NOMO-1 treated with DMSO at 0.1 percent for 48 hours (cell line): ENCODE measurements at regions not wholly inside any gene's neighbourhood (a gene's known extent, or its start where the extent isn't known, plus 50 kb on each side); places are given as distances from the start of the nearest gene placed in this dataset.

Experiments used
- DNase-seq: peaks from one replicate; lab custom pipeline; 2025; ENCODE audit not compliant: unreplicated experiment; lab: John Stamatoyannopoulos, UW

DNA sequence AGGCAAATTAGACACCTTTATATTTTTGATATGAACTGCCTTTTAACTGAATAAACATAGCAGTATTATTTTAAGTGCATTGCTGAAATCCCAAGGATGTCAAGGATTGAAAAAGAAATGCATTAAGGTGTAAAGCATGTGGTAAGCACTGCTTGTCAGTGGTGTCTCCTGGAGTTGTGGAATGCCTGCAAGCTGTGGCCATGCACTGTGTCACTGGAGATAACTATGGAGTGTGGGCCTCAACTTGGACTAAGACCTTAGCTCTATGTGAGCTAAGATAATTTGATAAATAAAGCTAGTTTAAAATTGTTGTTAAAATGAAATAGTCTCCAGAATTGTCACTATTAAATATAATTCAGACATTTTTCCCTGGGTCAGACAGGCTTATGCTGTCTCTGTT is 156.6 kb upstream of the OPRM1 start:
- DNase-seq: no peak

DNA sequence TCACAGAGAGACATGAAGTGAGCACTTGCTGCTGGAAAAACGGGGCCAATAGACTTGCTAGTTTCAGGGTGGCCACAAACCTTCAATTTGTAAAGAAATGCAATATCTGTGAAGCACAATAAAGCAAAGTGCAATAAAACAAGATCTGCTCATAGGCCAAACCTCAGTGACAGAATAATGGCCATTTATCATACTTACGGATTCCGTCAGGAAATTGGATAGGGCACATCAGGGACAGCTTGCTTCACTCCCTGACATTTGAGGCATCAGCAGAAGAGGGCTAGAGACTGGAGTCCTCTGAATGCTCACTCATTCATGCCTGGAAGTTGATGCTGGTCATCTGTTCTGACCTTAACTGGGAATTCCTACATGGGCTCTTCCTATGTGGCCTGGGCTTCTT is 165.5 kb upstream of the OPRM1 start:
- no peak for DNase-seq

DNA sequence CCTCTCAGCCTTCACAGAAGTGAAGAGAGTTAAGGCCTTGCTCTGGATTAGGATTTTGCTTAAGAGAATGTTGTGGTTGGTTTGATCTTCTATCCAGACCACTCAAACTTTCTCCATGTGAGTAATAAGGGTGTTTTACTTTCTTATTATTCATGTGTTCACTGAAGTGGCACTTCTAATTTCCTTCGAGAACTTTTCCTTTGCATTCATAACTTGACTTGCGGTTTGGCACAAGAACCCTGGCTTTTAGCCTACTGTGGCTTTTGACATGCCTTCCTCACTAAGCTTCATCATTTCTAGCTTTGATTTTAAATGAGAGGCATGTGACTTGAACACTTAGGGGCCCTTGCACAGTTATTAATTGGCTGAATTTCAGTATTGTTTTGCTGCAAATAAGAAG is 166.1 kb upstream of the OPRM1 start:
- DNase-seq: no peak

DNA sequence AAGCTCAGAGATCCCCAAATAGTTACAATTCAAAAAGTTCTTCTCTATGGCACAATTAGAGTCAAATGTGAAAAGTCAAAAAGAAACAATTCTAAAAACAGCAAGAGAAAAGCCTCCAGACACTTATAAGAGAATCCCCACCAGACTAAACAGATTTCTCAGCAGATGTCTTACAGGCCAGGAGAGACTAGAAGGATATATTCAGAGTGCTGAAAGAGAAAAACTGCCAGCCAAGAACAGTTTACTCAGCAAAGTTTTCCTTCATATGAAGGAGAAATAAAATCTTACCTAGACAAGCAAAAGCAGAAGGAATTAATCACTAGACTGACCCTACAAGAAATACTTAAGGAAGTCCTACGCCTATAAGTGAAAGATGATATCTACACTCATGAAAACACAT is 176.1 kb upstream of the OPRM1 start:
- DNase-seq: no peak

DNA sequence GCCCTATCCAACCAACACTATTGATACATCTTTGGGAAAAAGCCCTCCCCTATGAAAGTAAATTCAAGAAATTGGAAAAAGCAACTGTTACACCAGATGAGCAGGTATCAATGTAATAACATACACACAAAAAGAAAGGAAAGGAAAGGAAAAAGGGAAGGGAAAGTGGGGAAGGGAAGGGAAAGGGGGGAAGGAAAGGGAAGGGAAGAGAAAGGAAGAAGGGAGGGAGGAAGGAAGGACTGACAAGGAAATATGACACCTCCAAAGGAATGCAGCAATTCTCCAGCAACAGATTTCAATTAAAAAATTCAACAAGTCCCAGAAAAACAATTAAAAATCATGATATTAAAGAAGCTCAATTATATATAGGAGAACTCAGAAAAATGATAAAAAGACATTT is 176.9 kb upstream of the OPRM1 start:
- DNase-seq: no peak

DNA sequence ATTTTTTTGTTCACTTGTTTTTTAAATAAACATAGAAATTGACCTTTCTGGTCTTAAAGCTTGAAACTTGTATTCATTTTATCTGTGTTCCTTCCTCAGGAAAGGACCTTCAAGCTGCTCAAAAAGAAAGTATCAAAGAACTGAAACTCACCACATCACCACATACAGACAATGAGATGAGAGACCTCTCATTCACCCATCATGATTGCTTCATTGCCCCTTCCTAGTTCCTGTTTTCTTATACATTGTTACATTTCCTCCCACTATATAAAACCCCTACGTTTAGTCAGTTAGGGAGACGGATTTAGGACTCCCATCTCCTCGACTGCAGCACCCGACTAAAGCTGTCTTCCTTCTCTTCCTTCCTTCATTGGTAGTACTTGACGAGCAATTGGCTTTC is 180.5 kb upstream of the OPRM1 start:
- peak; percentile 33 for DNase-seq

DNA sequence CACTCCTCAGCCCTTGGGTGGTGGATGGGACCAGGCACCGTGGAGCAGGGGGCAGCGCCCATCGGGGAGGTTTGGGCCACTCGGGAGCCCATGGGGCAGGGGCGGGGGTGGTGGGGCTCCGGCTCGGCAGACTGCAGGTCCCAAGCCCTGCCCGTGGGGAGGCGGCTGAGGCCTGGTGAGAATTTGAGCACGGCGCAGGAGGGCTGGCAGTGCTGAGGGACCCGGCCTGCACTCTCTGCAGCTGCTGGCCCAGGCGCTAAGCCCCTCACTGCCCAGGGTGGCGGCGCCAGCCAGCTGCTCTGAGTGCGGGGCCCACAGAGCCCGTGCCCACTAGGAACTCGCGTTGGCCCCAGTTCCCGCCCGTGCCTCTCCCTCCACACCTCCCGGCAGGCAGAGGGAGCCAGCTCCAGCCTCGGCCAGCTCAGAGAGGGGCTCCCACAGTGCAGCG is 182.1 kb upstream of the OPRM1 start:
- DNase-seq: no peak

DNA sequence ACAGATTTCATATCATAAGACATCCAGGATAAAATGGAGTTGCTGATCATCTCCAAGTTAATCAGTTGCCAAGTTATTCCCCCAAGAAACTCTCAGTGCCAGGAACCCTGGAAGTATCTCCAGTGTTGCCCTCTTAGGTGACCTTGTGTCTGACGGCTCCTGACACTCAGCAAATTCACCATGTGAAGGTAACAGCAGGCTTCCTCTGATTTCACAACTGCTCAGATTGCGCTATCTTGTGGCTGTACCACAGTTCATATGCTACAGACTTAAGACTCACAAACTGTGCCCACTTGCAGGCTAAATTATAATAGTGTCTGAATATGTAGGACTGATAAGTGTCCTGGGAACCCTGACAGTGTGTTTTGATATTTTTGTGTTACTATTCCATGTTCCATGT is 186.6 kb upstream of the OPRM1 start:
- DNase-seq: no peak

DNA sequence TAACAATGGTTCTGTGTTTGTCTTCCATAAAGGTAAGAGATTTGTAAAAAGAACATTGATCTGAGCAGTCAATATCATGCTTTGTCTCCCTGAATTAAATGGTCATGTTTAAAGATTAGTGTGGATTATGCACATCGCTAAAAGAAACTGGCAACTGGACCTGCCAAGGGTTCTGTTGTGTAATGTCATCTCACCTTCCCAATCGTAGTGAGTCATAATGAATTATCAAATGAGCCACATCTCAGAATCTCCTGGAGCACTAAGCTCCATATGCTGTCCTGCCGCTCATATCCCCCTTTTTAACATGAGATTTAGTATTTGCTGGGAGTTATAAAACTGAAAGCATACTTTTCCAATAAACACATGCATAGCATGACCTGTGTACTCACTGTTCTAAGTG is 187.0 kb upstream of the OPRM1 start:
- DNase-seq: no peak

DNA sequence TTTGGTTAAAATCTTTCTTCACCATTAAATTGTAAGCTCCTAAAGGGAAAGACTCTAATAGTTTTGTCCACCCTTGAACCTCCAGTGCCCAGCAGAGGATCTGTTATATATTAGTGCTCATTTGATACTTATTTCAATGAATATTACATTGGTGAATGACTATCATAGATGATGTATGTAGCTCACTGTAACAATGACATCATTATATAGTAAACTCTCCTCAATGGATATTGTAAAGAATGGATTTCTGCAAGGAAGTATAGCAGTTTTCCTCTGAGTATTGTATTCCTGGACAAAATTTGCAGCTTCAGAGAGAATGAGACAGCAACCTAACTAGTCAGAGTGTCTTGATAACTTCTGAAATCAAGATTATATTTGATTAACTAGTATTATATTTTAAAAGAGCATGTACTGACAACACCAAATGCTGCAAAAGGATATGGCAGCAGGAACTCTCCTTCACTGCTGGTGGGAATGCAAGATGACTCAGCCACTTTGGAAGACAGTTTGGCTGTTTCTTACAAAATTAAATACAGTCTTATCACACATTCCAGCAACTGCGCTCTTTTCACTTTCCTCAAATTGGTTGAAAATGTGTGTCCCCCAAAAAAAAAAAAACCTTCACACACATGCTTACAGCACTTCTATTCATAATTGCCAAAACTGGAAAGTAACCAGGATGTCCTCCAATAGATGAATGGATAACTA is 189.8 kb upstream of the OPRM1 start:
- DNase-seq: no peak

DNA sequence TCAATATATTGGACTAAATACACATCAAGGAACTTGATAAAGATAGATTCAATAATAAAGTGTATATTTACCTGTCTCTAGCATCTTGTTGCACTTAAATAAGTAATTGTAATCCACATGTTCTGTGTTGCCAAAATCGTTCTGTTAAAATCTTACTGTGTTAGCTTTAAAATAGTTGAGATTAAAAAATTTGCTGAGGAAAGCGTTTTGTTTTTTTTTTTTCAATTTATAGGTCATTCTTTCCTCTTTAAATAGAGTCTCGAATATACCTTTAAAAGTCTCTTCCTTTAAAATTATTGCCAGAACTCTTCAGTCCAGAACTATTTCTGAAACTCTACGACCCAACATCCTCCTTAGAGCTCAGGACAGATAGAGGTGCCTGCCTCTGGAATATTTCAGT is 195.6 kb upstream of the OPRM1 start:
- DNase-seq: no peak

DNA sequence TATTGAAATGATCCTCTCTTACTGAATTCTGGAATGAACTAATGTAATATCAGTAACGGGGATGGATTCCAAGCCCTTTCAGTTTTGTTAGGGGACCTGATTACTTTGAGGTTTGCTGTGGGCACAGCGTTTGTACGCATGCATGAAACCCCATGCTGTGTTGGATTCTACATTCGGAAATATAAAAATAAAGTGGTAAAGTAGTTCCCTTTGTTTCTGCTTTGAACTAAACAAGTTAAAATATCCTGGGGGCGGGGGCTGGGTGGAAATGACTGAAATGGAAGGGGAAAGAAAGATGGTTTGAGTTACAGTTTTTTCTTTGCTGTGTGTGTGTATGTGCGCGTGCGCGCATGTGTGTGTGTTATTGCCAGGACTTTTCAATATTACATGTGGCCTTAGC is 196.5 kb upstream of the OPRM1 start:
- no peak for DNase-seq

DNA sequence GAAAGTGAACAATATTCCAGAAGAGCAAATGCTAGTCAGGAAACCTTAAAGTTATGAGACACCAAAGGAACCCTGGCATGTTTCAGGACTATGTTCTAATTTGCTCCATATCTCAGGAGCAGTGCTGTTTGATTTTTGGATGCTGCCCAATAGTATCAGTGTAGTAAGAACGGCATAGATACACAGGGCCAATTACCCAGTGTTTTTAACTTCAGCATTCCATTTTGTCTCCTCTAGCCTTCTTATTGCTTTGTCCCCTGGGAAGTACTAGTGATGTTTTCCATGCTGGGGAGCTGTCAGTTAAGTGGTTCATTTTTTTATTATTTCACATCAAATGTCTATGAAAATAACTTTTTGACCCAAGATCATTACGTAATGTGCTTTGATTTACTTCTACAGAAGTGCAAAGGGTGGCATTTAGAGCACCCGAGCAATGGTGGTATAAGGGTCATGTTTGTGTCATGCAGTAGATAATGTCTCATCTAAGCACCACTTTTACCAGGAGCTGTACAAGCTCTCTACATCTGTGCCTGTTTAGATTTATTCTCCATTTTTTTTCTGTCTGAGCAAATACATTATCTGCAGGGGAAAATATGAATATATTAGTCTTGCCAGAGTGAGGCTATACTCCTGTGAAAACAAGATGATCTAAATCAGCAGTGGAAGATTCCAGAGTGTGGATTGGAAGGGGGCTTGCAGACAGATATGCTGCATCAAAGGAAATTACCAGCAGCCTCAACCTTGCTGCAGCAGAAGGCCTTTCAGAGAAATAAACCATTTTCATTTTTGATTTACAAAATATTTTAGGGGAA is 198.8 kb upstream of the OPRM1 start:
- no peak for DNase-seq

DNA sequence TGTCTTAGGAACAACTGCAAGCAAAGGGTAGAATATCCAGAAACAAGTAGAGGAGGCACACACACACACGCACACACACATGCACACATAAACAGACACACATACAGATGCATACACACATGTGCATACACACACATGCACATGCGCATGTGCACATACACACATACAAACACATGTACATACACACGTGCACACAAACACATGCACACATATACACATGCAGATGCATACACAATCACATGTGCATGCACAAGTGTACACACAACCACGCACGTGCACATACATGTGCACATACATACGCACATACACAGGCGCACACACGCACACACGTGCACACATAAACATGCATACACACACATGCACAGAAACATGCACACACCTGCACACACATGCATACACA is 206.5 kb upstream of the OPRM1 start:
- no peak for DNase-seq

DNA sequence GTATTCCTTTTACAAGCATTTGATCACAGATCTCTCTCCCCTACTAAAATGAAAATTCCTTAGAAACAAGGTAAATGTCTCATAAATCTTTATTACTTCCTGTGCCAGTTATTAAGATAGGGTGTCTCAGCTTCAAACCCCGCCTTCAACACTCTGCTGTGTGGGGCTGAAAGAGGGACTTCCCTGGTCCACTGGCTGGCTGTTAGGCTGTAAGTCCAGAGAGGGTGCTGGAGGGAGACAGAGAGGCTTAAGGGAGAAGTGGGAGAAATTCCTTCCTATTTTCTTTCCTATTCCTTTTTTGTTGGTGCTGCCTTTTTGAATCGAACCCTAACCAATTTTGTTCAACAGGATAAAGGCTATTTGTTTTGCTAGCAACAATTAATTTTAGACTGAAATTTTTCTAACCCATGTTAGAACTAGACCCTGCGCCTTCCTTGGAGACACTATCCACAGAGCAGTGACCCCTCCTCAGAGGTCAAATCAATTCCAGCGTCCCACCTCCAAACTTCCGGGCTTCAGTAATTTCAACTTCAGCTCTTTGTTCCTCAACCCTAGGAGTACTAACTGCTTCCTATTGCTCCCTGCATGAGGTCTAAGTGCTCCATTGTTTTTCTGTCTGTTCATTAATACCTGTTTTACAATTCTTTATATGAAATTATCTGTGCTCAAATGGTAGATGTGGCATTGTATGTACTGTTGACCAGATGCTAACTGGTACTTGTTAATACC is 207.5 kb upstream of the OPRM1 start:
- no peak for DNase-seq

DNA sequence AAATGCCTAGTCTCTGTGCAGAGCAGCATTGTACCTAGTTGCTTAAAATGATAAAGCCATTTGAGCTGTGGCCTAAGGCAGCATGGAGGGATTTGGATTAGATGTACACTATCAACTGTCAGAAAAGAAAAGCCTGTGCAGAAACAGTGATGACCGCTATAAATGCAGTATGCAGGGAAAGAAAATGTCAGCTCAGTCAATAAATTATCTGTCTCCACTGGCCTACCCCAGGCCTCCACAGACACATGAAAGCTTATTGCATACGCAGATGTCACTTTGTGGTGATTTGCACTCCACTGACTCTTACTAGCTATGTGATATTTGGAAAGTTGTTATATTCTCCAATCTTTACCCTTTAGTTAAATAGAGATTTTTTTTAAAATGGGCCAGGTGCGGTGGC is 221.9 kb upstream of the OPRM1 start:
- DNase-seq: no peak

DNA sequence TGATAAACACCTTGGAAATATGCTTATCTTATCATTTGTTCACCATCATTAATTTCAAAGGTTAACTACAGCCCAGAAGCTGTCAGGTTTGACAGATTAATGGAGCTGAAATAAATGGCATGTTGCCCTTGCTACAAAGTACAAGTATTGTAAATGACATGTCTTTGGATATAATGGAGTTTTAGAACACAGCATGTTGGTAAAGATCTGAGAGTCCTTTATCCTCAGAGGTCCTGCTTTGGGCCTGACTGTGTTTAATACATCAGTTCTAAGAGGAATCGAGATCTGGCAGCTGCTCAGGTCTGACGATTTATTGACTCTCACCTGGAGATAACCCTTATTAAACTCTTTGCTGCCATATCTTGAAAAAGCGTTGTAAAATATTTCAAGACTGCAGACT is 222.7 kb upstream of the OPRM1 start:
- no peak for DNase-seq

DNA sequence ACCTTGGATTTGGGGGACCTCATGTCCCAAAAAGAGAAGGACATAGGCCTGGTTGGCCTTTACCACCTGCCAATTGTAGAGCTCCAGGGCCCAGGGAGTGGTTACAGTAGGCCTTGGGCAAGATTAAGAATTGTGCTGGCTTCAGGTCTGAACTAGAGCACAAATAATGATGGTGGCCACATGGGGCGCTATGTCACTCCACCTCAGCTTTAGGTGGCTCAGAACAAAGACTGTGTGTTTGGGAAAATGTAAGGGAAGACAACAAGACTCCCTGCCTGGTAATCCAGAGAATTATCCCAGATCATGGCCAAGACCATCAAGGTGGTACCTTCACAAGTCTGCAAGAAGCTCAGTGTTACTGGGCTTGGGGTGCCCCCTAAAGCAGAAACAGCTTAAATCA is 224.9 kb upstream of the OPRM1 start:
- no peak for DNase-seq

DNA sequence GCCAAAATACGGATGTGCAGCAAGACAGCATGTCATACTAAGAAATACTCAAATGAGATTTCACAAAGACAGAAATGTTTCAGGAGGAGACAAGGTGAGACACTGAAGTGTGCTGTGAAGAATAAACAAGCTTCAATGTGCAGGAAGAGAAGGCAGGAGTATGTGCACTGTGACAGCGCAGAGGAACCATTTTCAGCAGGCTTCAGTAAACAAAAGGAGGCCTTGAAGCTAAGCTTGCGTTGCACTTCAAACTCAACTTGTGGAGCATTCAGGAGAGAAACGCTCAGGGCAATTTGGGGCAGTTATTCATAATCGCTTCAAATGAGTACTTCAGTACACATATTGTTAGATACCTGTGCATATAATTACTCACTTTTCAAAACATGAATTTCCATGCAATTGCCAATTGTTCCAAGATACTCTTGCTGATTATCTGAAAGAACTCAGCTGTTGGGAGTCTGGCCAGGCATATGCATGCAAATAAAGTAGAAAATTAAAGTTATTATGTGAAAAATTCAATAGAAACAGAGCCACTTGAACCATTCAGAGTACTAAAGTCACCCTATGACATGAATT is 234.2 kb upstream of the OPRM1 start:
- DNase-seq: no peak

DNA sequence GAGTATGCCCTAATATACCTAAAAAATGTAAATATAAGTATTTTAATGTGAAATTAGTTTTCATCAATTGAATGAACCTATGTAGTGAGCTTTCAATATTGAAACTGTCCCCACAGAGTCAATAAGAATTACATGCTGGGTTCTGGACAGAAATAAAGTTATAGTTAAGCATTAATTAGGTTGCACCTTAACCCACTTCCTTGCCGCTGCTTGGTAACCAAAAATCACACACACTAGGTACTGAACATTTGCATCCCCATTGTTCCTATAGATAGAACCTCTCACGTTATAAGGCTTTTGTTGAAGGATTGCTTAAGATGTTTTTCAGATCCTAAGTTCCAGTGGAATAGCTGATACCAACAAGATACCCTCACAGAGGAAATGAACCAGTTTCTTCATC is 237.1 kb upstream of the OPRM1 start:
- no peak for DNase-seq

DNA sequence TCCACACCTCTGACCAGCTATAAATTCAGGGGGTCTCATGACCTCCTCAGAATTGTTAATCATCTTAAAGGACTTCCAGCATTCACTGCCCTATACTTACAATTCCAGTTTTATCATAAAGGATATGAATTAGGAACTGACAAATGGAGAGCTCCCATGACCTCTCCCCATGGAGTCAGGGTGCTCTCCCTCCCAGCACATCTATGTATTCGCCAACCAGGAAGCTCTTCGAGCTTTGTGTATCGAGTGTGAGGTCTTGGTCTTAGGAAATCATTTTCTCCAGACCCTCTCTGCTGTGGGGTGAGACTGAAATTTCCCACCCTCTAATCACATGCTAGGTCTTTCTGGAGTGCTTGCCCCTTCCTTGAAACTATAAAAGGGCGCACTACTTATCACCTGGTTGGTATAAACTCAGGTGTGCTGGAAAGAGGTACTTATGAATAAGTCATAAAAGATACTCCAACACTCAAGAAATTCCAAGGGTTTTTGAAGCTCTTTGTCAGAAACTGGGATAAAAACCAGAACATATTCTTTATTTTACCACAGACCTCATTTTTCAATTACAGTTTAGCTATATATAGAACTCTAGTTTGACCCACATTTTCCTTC is 238.4 kb upstream of the OPRM1 start:
- DNase-seq: no peak
